RCC 7860 (cell line): ENCODE measurements at regions not wholly inside any gene's neighbourhood (a gene's known extent, or its start where the extent isn't known, plus 50 kb on each side); places are given as distances from the start of the nearest gene placed in this dataset.
A peak's percentile ranks its signal among the peaks of the same experiment; 100 is the strongest.

Source experiments
- DNase-seq: peaks from one replicate; pipeline ENCODE4 v3.0.0-alpha.2; 2015; ENCODE audit warnings: low spot score
- FAIRE-seq: peaks from 2 replicates; lab custom pipeline; 2012; peaks lifted over from hg19 to GRCh38; lab: Jason Lieb, UNC

DNA sequence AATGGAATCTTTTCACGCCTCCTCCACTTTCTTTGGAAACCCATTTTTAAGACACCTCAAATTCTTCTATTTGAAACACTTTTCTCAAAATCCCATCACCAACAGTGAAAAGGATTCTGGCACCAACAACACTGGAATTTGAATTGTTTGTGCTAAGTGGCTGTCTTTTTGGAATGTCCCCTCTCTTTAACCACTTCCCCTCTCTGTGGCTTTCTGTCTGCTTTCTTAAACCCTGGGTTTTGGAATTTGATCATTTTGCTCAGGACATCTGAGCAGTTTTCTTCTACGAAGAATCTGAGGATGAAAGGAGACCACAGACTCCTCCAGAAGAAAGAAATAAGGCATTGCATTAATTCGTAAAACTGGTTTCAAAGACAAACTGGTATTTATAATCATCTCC is 89.0 kb downstream of the MXRA5 start:
- no peak for FAIRE-seq

DNA sequence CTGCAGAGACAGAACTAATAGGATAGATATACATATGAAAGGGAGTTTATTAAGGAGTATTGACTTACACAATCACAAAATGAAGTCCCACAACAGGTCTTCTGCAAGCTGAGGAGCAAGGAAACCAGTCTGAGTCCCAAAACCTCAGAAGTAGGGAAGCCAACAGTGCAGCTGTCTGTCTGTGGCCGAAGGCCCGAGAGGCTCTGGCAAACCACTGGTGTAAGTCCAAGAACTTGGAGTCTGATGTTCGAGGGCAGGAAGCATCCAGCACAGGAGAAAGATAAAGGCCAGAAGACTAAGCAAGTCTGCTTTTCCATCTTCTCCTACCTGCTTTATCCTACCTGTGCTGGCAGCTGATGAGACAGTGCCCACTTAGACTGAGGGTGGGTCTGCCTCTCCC is 89.6 kb downstream of the MXRA5 start:
- FAIRE-seq (no peak), DNase-seq (no peak)

More for the DNA sequence above, 89.0 kb downstream of the MXRA5 start:
- no peak for DNase-seq

DNA sequence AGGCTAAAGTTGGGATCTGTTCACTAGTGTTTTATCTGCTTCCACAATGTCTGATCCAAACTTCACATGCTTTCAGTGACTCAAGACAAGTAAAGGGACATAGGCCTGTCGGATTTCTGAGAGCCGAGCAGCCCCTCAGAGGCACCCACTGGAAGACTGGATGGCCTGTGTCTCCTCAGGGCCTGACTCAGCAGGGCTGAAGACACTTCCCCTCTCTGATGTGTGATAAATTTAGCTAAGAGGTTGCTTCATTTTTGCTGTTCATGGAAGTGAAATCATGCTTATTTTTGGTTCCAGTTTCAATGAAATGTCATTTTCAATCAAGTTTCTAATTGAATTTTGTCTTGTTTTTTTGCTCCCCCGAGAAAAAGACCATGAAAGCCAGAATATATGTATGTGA is 93.7 kb downstream of the MXRA5 start:
- DNase-seq, result no peak
- FAIRE-seq, result no peak

DNA sequence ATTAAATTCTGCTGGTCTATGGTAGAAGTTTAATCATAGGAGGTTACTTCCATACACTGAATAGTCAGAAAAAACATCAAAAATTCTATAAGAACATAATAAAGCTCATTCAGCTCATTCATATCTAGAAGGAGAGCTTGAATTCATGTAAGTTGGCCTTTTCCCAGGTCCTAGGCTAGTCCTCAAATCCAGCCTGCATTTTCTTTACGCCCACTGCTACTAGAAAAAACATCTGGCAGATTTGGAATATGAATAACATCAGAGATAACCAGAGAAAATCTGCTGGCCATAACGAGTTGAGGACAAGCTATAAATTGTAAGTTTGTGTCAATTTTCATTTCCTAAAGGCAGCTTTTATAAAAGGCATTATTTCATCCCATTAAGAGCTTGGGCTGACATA is 95.5 kb downstream of the MXRA5 start:
- DNase-seq, result no peak
- no peak for FAIRE-seq

- FAIRE-seq (no peak), DNase-seq (no peak)
Observed at GRCh38 chrX:3244955-3245354, 101.5 kb downstream of the MXRA5 start.

DNA sequence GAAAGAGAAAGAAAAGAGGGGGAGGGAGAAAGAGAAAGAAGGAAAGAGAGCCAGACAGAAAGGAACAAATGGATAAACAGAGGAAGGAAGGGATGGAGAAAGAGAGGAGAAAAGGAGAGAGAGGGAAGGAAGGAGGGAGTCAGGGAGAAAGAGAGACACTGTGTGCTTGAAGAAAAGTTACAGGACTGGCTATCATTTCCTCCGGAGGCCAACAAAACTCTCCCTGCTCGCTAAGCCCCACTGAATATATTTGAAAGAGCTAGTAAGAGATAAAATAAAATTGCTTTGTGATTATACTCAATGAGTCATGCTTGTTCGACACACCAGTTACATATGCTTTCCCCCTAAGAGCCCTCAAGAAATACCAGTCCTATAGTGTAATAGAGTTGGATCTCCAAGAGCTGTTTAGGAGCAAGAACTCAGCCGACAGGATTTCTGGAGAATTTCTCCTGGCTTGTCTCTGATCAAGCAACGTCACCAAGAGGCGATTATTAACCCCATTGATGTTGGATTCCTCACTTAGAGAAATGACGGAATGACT is 102.2 kb downstream of the MXRA5 start:
- peak; percentile 86 for FAIRE-seq
- DNase-seq, result peak; percentile 83

DNA sequence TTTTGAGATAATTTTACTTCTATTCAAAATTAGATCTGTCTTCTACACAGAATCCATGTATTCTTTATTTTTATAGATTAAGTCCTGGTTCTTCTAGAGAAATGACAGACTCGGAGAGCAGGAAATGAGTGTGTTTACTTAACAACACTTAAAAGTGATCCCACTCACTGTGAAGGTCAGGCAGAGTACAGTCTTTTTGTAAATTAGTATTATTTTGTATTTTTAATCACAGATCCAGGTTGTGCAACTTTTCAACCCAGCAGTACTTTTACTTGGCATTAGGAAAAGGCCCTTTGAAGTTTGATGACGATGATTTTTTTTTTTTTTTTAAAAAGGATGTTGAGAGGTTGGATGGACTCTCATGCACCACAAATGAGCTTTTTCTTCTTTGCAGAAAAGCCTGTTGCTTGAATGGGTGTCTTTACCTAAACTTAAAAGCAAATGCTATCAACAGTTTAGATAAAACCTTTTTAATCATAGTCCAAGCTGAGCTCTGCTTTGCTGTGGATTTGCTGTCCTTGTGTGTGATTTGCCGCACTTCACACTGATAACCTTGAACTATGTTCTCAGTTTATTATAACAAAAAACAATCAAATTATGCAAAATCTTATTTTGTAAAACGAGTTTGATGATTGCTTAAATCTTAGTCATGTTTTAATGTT is 114.1 kb downstream of the MXRA5 start:
- no peak for DNase-seq
- FAIRE-seq, result no peak

DNA sequence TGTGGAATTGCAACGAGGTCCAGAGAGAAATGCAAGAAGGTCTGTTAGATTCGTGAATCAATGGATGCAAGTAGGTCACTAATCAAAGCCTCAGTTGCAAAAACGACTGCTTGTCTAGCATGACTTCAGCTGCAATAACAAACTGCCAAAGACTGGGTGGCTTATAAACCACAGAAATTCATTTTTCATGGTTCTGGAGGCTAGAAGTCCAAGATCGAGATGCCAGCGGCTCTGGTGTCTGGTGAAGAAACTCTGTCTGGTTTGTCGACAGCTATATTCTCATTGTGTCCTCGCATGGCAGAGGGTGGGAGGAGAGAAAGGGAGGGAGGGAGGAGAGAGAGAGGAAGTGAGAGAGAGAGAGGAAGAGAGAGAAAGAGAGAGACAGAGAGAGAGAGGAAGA is 114.7 kb downstream of the MXRA5 start:
- DNase-seq (no peak), FAIRE-seq (no peak)

DNA sequence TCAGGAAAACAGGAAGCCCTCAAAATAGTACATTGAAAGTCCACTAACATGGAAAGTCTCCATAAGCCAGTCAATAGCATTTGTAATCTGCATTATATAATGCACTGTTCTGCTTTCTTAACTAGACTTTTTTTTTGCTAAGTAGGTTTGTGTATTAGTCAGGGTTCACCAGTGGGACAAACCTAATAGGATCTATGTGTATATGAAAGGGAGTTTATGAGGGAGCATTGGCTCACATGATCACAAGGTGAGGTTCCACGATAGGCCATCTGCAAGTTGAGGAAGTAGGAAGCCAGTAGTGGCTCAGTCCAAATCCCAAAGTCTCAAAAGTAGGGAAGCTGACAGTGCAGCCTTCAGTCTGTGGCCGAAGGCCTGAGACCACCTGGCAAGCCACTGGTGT is 116.0 kb downstream of the MXRA5 start:
- no peak for FAIRE-seq
- no peak for DNase-seq

DNA sequence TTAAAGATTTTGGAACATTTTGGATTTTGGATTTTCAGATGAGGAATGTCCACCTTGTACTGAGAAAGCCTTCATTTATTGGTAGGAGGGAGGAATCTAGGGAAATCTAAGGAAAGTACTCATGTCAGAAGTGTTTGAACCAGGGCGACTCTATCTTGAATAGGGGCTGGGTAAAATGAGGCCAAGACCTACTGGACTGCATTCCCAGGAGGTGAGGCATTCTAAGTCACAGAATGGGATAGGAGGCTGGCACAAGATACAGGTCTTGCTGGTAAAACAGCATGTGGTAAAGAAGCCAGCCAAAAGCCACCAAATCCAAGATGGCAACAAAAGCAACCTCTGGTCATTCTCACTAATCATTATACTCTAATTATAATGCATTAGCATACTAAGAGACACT is 118.9 kb downstream of the MXRA5 start:
- no peak for FAIRE-seq
- no peak for DNase-seq

- FAIRE-seq (no peak), DNase-seq (no peak)
Observed at GRCh38 chrX:3226087-3226486, 120.4 kb downstream of the MXRA5 start.

GRCh38 chrX:3221643-3222042 is 124.8 kb downstream of the MXRA5 start:
- no peak for DNase-seq
- no peak for FAIRE-seq

DNA sequence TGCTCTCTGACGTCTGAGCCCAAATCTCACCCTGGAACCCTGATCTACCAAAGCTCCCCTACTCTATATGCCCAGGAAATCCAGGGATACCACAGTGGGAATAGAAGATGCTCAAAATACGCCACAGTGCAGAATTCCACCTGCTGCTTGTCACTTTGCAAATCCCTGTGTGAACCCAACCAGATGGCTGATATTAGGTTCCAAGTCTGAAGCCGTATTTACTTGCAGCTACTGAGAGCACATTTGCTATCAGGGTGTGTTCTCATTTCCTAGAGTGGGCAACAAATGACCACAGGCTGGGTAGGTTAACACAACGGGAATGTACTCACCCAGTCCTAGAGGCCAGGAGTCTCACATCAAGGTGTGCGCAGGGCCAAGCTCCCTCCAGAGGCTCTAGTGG is 126.8 kb downstream of the MXRA5 start:
- DNase-seq (no peak), FAIRE-seq (no peak)

GRCh38 chrX:3219231-3219630 is 127.2 kb downstream of the MXRA5 start:
- no peak for DNase-seq
- FAIRE-seq, result no peak

DNA sequence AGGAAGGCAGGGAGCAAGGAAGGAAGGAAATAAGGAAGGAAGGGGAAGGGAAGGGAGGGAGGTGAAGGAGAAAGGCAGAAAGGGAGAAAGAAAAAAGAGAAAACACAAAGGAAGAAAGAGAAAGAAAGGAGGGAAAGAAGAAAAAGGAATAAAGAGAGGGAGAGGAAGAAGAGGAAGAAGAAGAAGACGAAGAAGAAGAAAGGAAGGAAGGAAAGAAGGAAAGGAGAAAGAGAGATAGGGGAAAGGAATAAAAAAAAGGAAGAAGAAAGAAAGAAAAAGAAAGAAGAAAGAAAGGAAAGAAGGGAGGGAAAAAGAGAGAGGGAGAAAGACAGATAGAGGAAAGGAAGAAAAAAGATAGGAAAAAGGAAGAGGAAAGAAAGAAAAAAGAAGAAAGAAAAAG is 128.0 kb downstream of the MXRA5 start:
- no peak for FAIRE-seq

GRCh38 chrX:3216581-3217180 is 129.8 kb downstream of the MXRA5 start:
- DNase-seq (no peak), FAIRE-seq (no peak)

More for the DNA sequence above, 128.0 kb downstream of the MXRA5 start:
- no peak for DNase-seq

DNA sequence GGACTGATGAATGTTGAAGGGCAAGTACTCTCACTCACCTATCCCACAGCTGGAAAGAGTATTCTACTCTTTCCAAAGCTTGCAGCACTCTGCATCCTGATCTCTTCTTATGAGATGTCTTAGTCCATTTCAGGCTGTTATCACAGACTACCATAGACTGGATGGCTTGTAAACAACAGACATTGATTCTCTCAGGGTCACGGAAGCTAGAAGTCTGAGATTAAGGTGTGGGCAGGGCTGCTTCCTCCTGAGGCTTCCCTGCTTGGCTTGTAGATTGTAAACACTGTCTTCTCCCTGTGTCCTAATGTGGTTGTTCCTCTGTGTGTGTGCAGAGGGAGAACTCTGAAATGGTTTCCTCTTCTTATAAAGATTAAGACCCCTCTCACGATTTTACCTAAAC is 131.2 kb downstream of the MXRA5 start:
- FAIRE-seq, result no peak
- no peak for DNase-seq

DNA sequence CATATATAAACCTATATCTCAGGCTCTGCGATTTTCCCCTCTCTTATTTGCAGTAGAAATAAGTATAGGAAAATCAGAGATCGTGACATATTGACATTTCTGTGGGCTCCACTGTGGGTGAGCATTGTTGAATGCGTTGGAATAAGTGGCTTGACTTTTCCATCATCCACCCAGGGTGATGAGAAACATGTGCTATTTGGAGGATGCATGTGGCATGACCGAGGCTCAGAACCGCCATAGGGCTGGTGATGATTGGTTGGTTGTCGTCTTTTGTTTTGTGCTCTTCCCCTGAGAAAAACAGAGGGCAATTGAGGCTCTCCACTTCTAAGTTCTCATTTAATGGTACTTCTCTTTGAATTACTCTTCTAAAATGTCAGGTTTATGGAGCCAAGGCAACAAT is 140.1 kb downstream of the MXRA5 start:
- no peak for FAIRE-seq

GRCh38 chrX:3204606-3205005 is 141.8 kb downstream of the MXRA5 start:
- no peak for DNase-seq
- FAIRE-seq, result no peak

More for the DNA sequence above, 140.1 kb downstream of the MXRA5 start:
- DNase-seq, result no peak

GRCh38 chrX:3195845-3196244 is 150.6 kb downstream of the MXRA5 start:
- FAIRE-seq (no peak), DNase-seq (no peak)

DNA sequence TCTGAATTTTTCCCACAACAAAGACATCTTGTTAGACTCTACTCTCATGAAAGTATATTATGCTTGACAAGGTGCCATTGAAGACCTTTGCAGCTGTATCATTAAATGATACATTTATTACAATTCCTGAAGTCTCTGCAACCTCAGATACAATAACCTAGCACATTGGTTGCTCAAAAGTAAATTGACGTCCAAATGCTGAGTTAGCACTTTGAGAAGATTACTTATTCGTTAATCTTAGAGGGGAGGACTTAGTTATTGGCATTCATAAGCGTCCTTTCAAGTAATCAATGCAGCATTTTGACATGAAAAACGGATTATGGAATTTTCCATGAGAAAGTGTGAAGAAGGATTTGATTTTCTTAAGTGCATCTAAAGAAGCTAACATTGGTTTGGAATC is 151.6 kb downstream of the ARSF start:
- DNase-seq (no peak), FAIRE-seq (no peak)

- no peak for FAIRE-seq
- no peak for DNase-seq
Observed at GRCh38 chrX:3191796-3192195, 150.5 kb downstream of the ARSF start.

DNA sequence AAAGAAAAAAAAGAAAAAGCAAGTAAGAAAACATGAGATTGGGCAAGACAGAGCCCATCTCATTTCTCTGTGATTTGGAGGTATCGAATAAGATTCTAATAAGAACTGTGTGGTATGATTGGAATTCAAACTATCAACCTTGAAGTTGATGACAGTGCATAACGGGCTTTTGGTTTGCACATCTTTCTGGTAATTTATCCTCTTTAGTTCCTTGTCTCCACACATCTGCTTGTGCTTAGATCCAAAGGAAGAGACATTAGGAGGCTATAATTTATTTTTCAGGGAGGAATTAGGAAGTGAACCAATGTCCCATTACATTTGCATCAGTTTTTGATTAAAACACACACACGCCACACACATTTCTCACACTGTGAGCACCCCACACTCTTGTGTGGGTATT is 149.9 kb downstream of the ARSF start:
- DNase-seq (no peak), FAIRE-seq (no peak)
